Ishikawa (cell line): ENCODE measurements at regions not wholly inside any gene's neighbourhood (a gene's known extent, or its start where the extent isn't known, plus 50 kb on each side); places are given as distances from the start of the nearest gene placed in this dataset.

Source experiments
- CEBPB ChIP-seq: IDR thresholded peaks from 2 replicates; pipeline ENCODE4 v1.6.1; 2012
- CREB1 ChIP-seq: IDR thresholded peaks from 2 replicates; pipeline ENCODE4 v1.6.1; 2012; ENCODE audit warnings: low read depth
- EGR1 ChIP-seq: IDR thresholded peaks from 2 replicates; pipeline ENCODE4 v1.6.1; 2012
- EP300 ChIP-seq: IDR thresholded peaks from 2 replicates; pipeline ENCODE4 v1.6.1; 2012; ENCODE audit warnings: borderline replicate concordance
- FOXM1 ChIP-seq: IDR thresholded peaks from 2 replicates; pipeline ENCODE4 v1.6.1; 2012; ENCODE audit warnings: low read depth, borderline replicate concordance
- NFIC ChIP-seq: IDR thresholded peaks from 2 replicates; pipeline ENCODE4 v1.6.1; 2012
- RAD21 ChIP-seq: IDR thresholded peaks from 2 replicates; pipeline ENCODE4 v1.6.1; 2012; ENCODE audit warnings: low read depth
- REST ChIP-seq: IDR thresholded peaks from 2 replicates; pipeline ENCODE4 v1.6.1; 2012; ENCODE audit warnings: low read depth, mild to moderate bottlenecking
- TAF1 ChIP-seq: IDR thresholded peaks from 2 replicates; pipeline ENCODE4 v1.6.1; 2012; ENCODE audit warnings: low read depth, mild to moderate bottlenecking
- TCF12 ChIP-seq: IDR thresholded peaks from 2 replicates; pipeline ENCODE4 v1.6.1; 2012; ENCODE audit warnings: low read depth
- TEAD4 ChIP-seq: IDR thresholded peaks from 2 replicates; pipeline ENCODE4 v1.6.1; 2012
- YY1 ChIP-seq: IDR thresholded peaks from 2 replicates; pipeline ENCODE4 v1.6.1; 2012; ENCODE audit warnings: low read depth
- ZBTB7A ChIP-seq: IDR thresholded peaks from 2 replicates; pipeline ENCODE4 v1.6.1; 2012; ENCODE audit warnings: low read depth
- TF ChIP-seq, protein P1 (sequence below): IDR thresholded peaks from 2 replicates; pipeline ENCODE4 v1.6.1; 2012
- TF ChIP-seq, protein P2 (sequence below): IDR thresholded peaks from 2 replicates; pipeline ENCODE4 v1.6.1; 2012

- no peak for TF ChIP-seq CEBPB
- TF ChIP-seq REST, result no peak
- TF ChIP-seq, protein P1, sequence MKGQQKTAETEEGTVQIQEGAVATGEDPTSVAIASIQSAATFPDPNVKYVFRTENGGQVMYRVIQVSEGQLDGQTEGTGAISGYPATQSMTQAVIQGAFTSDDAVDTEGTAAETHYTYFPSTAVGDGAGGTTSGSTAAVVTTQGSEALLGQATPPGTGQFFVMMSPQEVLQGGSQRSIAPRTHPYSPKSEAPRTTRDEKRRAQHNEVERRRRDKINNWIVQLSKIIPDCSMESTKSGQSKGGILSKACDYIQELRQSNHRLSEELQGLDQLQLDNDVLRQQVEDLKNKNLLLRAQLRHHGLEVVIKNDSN, result no peak
- no peak for TF ChIP-seq TEAD4
- TF ChIP-seq CREB1, result no peak
- TF ChIP-seq YY1, result no peak
- TF ChIP-seq RAD21, result no peak
- TF ChIP-seq FOXM1, result no peak
- TF ChIP-seq NFIC, result no peak
- TF ChIP-seq, protein P2, sequence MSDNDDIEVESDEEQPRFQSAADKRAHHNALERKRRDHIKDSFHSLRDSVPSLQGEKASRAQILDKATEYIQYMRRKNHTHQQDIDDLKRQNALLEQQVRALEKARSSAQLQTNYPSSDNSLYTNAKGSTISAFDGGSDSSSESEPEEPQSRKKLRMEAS, result no peak
- TF ChIP-seq EP300, result no peak
These were observed 687.6 kb downstream of the C4orf33 start for GRCh38 chr4:129783596-129783995.

GRCh38 chr4:129788486-129788885 lies 692.5 kb downstream of the C4orf33 start:
- TF ChIP-seq CREB1, result no peak
- TF ChIP-seq RAD21, result no peak
- no peak for TF ChIP-seq FOXM1
- TF ChIP-seq TCF12, result no peak
- no peak for TF ChIP-seq EP300
- no peak for TF ChIP-seq ZBTB7A
- no peak for TF ChIP-seq TEAD4
- TF ChIP-seq YY1, result no peak
- TF ChIP-seq, protein P2, result no peak
- TF ChIP-seq, protein P1, result no peak
- no peak for TF ChIP-seq TAF1
- TF ChIP-seq NFIC, result no peak
- no peak for TF ChIP-seq EGR1
- TF ChIP-seq REST, result no peak
- TF ChIP-seq CEBPB, result no peak

DNA sequence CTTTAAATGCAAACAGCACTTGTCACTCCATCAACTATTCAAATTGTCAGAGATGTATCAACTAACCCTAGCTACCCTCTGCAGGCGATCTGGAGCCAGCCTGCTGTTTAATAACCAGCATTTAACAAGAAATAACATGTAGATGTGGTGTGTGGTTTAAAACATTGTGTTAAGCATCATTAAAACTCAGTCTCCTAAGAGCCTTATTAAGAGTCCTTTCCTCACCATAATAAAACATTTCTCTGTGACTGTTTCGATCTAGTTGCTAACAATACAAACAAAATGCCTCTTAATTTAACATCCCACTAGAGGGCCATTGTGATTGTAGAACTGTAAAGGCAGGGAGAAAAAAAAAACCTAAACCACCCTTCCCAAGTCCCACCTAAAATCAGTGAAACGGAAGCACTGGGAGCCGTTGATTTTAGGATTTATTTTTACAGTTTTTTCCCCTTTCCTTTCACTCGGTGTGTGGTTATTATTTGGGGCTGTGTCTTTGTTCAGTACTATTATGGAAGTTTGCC lies 708.6 kb downstream of the C4orf33 start:
- TF ChIP-seq NFIC (no peak), TCF12 (no peak), FOXM1 (no peak), RAD21 (no peak), EGR1 (no peak), YY1 (no peak), CREB1 (no peak), REST (no peak), TEAD4 (no peak), ZBTB7A (no peak), TAF1 (no peak)
- TF ChIP-seq, protein P1, result no peak
- TF ChIP-seq, protein P2, result no peak

DNA sequence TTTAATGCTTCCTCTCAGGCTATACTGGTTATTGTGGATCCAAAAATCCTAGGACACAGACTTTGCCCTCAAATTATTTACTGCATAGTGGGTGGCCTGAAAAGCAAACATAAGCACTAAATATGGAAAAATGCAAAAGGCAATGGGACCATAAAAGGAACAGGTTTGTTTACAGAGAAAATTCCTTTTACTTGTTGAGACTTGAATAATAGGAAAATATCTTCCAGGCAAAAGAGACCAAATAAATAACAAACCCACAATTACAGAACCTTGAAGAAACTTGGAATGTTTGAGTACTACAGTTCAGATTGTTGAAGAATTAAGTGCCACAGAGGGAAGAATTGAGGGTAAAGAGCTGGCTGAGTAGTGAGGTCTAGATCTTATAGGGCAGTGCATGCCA lies 711.0 kb downstream of the C4orf33 start:
- no peak for TF ChIP-seq EGR1
- no peak for TF ChIP-seq CEBPB
- TF ChIP-seq CREB1, result no peak
- TF ChIP-seq ZBTB7A, result no peak
- TF ChIP-seq REST, result no peak
- TF ChIP-seq NFIC, result no peak
- TF ChIP-seq FOXM1, result no peak
- TF ChIP-seq, protein P2, result no peak
- no peak for TF ChIP-seq RAD21
- no peak for TF ChIP-seq TCF12
- TF ChIP-seq TAF1, result no peak
- no peak for TF ChIP-seq EP300
- TF ChIP-seq TEAD4, result no peak
- TF ChIP-seq YY1, result no peak
- TF ChIP-seq, protein P1, result no peak
